K562 (cell line): ENCODE measurements at regions not wholly inside any gene's neighbourhood (a gene's known extent, or its start where the extent isn't known, plus 50 kb on each side); places are given as distances from the start of the nearest gene placed in this dataset.

Experiments
- ADNP ChIP-seq: fragments of 200-800 bp; sonication (Bioruptor generic); IDR thresholded peaks from 2 replicates; pipeline ENCODE4 v1.6.1; 2016; ENCODE audit warnings: missing genetic modification characterization, missing compliant biosample characterization
- ATF6 ChIP-seq: sonication (generic); formaldehyde crosslinking; IDR thresholded peaks from 2 replicates; pipeline ENCODE4 v1.4.0; 2020; ENCODE audit warnings: mild to moderate bottlenecking, missing genetic modification reagents
- CREB5 ChIP-seq: fragments of 250-450 bp; sonication (Bioruptor Pico); IDR thresholded peaks from 2 replicates; pipeline ENCODE4 v1.5.0; 2020; ENCODE audit warnings: mild to moderate bottlenecking
- ELK1 ChIP-seq: sonication (generic); formaldehyde crosslinking; IDR thresholded peaks from 2 replicates; pipeline ENCODE4 v1.8.1; 2022; ENCODE audit warnings: missing genetic modification reagents
- ETV6 ChIP-seq, 3 experiments: fragments of 150-350 bp in 1 of 3; sonication (generic) in 1 of 3; formaldehyde crosslinking in 1 of 3; IDR thresholded peaks; 2 replicates each; pipeline versions ENCODE4 v1.6.1 to v1.8.0; 2014 to 2022; ENCODE audit warnings: borderline replicate concordance in 2 of 3, low read depth in 2 of 3, antibody characterized with exemption in 1 of 3, low read length in 1 of 3, mild to moderate bottlenecking in 1 of 3, missing genetic modification reagents in 1 of 3
- EWSR1 ChIP-seq: fragments of 450-650 bp; IDR thresholded peaks from 2 replicates; pipeline ENCODE4 v1.6.1; 2018; ENCODE audit warnings: borderline replicate concordance, mild to moderate bottlenecking, low read depth, moderate library complexity; ENCODE audit not compliant: partially characterized antibody
- MNT ChIP-seq, 2 experiments: fragments of 450-650 bp; conservative IDR thresholded peaks; 2 replicates each; pipeline ENCODE4 v1.6.1; 2017; ENCODE audit warnings: mild to moderate bottlenecking in 2 of 2, moderate library complexity in 2 of 2
- MTA2 ChIP-seq: fragments of 450-650 bp; IDR thresholded peaks from 2 replicates; pipeline ENCODE4 v1.6.1; 2016; ENCODE audit warnings: low read depth
- MXI1 ChIP-seq: IDR thresholded peaks from 2 replicates; pipeline ENCODE4 v1.6.1; 2011; ENCODE audit warnings: low read depth, mild to moderate bottlenecking, improper control_type of control experiment, low read length
- NCOR1 ChIP-seq: fragments of 450-650 bp; IDR thresholded peaks from 2 replicates; pipeline ENCODE4 v1.6.1; 2016; ENCODE audit warnings: mild to moderate bottlenecking, moderate library complexity
- NELFE ChIP-seq: IDR thresholded peaks from 2 replicates; pipeline ENCODE4 v1.6.1; 2011; ENCODE audit warnings: mild to moderate bottlenecking; ENCODE audit not compliant: insufficient read depth, insufficient read length
- NR3C1 ChIP-seq: sonication (generic); formaldehyde crosslinking; IDR thresholded peaks from 2 replicates; pipeline ENCODE4 v1.8.1; 2022; ENCODE audit warnings: missing genetic modification reagents
- POLR2AphosphoS5 ChIP-seq: IDR thresholded peaks from 2 replicates; pipeline ENCODE4 v1.6.1; 2011; ENCODE audit warnings: mild to moderate bottlenecking, low read depth, low read length, moderate library complexity; ENCODE audit not compliant: control insufficient read depth, insufficient read depth
- POLR2H ChIP-seq: IDR thresholded peaks from 2 replicates; pipeline ENCODE4 v1.6.1; 2016; ENCODE audit warnings: missing genetic modification characterization, low read depth, mild to moderate bottlenecking, control low read depth, missing compliant biosample characterization, moderate library complexity
- SMAD2 ChIP-seq: fragments of 150-350 bp; IDR thresholded peaks from 2 replicates; pipeline ENCODE4 v1.6.1; 2014; ENCODE audit warnings: low read depth, mild to moderate bottlenecking, low read length
- U2AF1 ChIP-seq: fragments of 200-400 bp; formaldehyde crosslinking; optimal IDR thresholded peaks from 2 replicates; pipeline ENCODE3; 2017; ENCODE audit warnings: mild to moderate bottlenecking, low read depth, low read length, moderate library complexity
- USF2 ChIP-seq: sonication (generic); formaldehyde crosslinking; IDR thresholded peaks from 2 replicates; pipeline ENCODE4 v1.5.0; 2020; ENCODE audit warnings: missing genetic modification reagents
- XRCC3 ChIP-seq: fragments of 450-650 bp; IDR thresholded peaks from 2 replicates; pipeline ENCODE4 v1.6.1; 2017; ENCODE audit warnings: mild to moderate bottlenecking, moderate library complexity
- ZBTB8A ChIP-seq: fragments of 450-650 bp; IDR thresholded peaks from 2 replicates; pipeline ENCODE4 v1.6.1; 2018; ENCODE audit warnings: mild to moderate bottlenecking, moderate library complexity; ENCODE audit not compliant: partially characterized antibody
- ZNF24 ChIP-seq: fragments of 450-650 bp; IDR thresholded peaks from 2 replicates; pipeline ENCODE4 v1.6.1; 2016
- ZNF354B ChIP-seq: fragments of 250-450 bp; sonication (Bioruptor Pico); IDR thresholded peaks from 2 replicates; pipeline ENCODE4 v1.4.0; 2020
- ZNF431 ChIP-seq: sonication (generic); formaldehyde crosslinking; IDR thresholded peaks from 2 replicates; pipeline ENCODE4 v1.8.0; 2022; ENCODE audit warnings: mild to moderate bottlenecking, missing genetic modification reagents

- no peak for TF ChIP-seq EWSR1
- no peak for TF ChIP-seq ETV6 (IDR thresholded peaks at IDR 0.05; ENCODE audit: borderline replicate concordance in 1 of 2, low read depth in 2 of 2, low read length in 1 of 2)
- no peak for TF ChIP-seq ETV6 (CRISPR knock-in tag; IDR thresholded peaks at IDR 0.05; ENCODE audit: borderline replicate concordance)
- no peak for TF ChIP-seq POLR2AphosphoS5
- no peak for TF ChIP-seq POLR2H (tag)
- no peak for TF ChIP-seq SMAD2
- TF ChIP-seq ZNF24, result peak; percentile 71; the same call in 1 of the 2 replicates
- TF ChIP-seq ATF6 (CRISPR knock-in tag), result no peak; the same call in 1 of the 2 replicates
- peak; percentile 99 for TF ChIP-seq USF2 (CRISPR knock-in tag)
- no peak for TF ChIP-seq NELFE
- TF ChIP-seq ELK1 (CRISPR knock-in tag), result no peak
- TF ChIP-seq ZNF354B (CRISPR knock-in tag), result no peak
- no peak for TF ChIP-seq NCOR1
- TF ChIP-seq MTA2, result no peak
- peak; percentile 82; the same call in 1 of the 2 replicates for TF ChIP-seq MXI1
- peak; percentile 98 to 99 for TF ChIP-seq MNT (conservative IDR thresholded peaks at IDR 0.05)
- no peak for TF ChIP-seq ADNP (tag)
- TF ChIP-seq ZNF431 (CRISPR knock-in tag), result no peak
- TF ChIP-seq NR3C1 (CRISPR knock-in tag), result no peak
- no peak for TF ChIP-seq XRCC3
- no peak for TF ChIP-seq CREB5 (CRISPR knock-in tag)
- TF ChIP-seq ZBTB8A, result no peak
- TF ChIP-seq U2AF1, result peak; percentile 7
Observed at GRCh38 chr9:94165592-94166235, 81.5 kb downstream of the PTPDC1 start (continued).
